ENCODE measurements at regions not wholly inside any gene's neighbourhood (a gene's known extent, or its start where the extent isn't known, plus 50 kb on each side); places are given as distances from the start of the nearest gene placed in this dataset.

- Histone ChIP-seq H3K9ac (ENCODE audit: insufficient read depth in 1 of 2, low read length in 2 of 2) (no peak overlapping the region), H3K4me3 (peak overlapping the region; percentile 11), H3K9me3 (ENCODE audit: control insufficient read depth in 4 of 4, insufficient read depth in 3 of 4, low read length in 3 of 4) (peaks cover 0 to 38% (median 3%) of the 10 kb centered on the region in 4 donors), H3K27ac (ENCODE audit: low read depth in 1 of 2, low read length in 1 of 2) (no peak overlapping the region), H3K36me3 (ENCODE audit: control insufficient read depth in 4 of 4, insufficient read depth in 4 of 4, low read length in 4 of 4) (no peaks in the 10 kb centered on the region), H3K4me1 (ENCODE audit: control insufficient read depth in 5 of 5, insufficient read depth in 5 of 5, low read length in 5 of 5) (no peaks in the 10 kb centered on the region), H3K27me3 (ENCODE audit: control insufficient read depth in 3 of 3, insufficient read depth in 3 of 3, low read length in 2 of 3) (no peaks in the 10 kb centered on the region)
- no peak for TF ChIP-seq CTCF (IDR thresholded peaks at IDR 0.05; ENCODE audit: control extremely low read depth, extremely low read depth)
- 58 to 73% methylated on average over 36 of the region's 36 CpGs for WGBS, 2 donors
- no peak for ATAC-seq (ENCODE audit: insufficient read depth, low FRiP score)
- no peak for DNase-seq
These were observed 67.2 kb upstream of the ZNF527 start for GRCh38 chr19:37303591-37304171.

GRCh38 chr19:37304190-37304883, 66.6 kb upstream of the ZNF527 start:
- Histone ChIP-seq H3K36me3 (ENCODE audit: control insufficient read depth in 4 of 4, insufficient read depth in 4 of 4, low read length in 4 of 4) (no peaks in the 10 kb centered on the region), H3K4me1 (ENCODE audit: control insufficient read depth in 5 of 5, insufficient read depth in 5 of 5, low read length in 5 of 5) (no peaks in the 10 kb centered on the region), H3K9ac (ENCODE audit: insufficient read depth in 1 of 2, low read length in 2 of 2) (no peak overlapping the region), H3K9me3 (ENCODE audit: control insufficient read depth in 4 of 4, insufficient read depth in 3 of 4, low read length in 3 of 4) (peaks cover 0 to 42% (median 3%) of the 10 kb centered on the region in 4 donors), H3K27ac (ENCODE audit: low read depth in 1 of 2, low read length in 1 of 2) (no peak overlapping the region), H3K27me3 (ENCODE audit: control insufficient read depth in 3 of 3, insufficient read depth in 3 of 3, low read length in 2 of 3) (no peaks in the 10 kb centered on the region), H3K4me3 (peak overlapping the region; percentile 11)
- no peak for TF ChIP-seq CTCF (IDR thresholded peaks at IDR 0.05; ENCODE audit: control extremely low read depth, extremely low read depth)
- ATAC-seq (ENCODE audit: insufficient read depth, low FRiP score) (no peak), DNase-seq (peak; percentile 12 to 37 (median 37))
- 51 to 58% methylated on average over 44 of the region's 44 CpGs for WGBS, 2 donors

- H3K27ac ChIP-seq (ENCODE audit: low read depth in 1 of 2, low read length in 1 of 2): no peak overlapping the region
- H3K4me3 ChIP-seq: no peak overlapping the region
- WGBS, 2 donors: 96 to 97% methylated on average over 17 of the region's 17 CpGs
- ATAC-seq (ENCODE audit: insufficient read depth, low FRiP score) (no peak), DNase-seq (no peak)
- no peaks in the 10 kb centered on the region for H3K4me1 ChIP-seq (ENCODE audit: control insufficient read depth in 5 of 5, insufficient read depth in 5 of 5, low read length in 5 of 5)
- no peaks in the 10 kb centered on the region for H3K36me3 ChIP-seq (ENCODE audit: control insufficient read depth in 4 of 4, insufficient read depth in 4 of 4, low read length in 4 of 4)
- H3K9me3 ChIP-seq (ENCODE audit: control insufficient read depth in 4 of 4, insufficient read depth in 3 of 4, low read length in 3 of 4): peaks cover 0 to 42% (median 3%) of the 10 kb centered on the region in 4 donors
- TF ChIP-seq CTCF (IDR thresholded peaks at IDR 0.05; ENCODE audit: control extremely low read depth, extremely low read depth): no peak
- H3K27me3 ChIP-seq (ENCODE audit: control insufficient read depth in 3 of 3, insufficient read depth in 3 of 3, low read length in 2 of 3): no peaks in the 10 kb centered on the region
- no peak overlapping the region for H3K9ac ChIP-seq (ENCODE audit: insufficient read depth in 1 of 2, low read length in 2 of 2)
These were observed 66.0 kb upstream of the ZNF527 start for GRCh38 chr19:37304884-37305255.
